DND-41 (cell line): ENCODE measurements at regions not wholly inside any gene's neighbourhood (a gene's known extent, or its start where the extent isn't known, plus 50 kb on each side); places are given as distances from the start of the nearest gene placed in this dataset.
"Not testable (repeated sequence)": the region's sequence is repeated elsewhere in the genome, so short reads cannot be mapped to it uniquely, and the experiment has no call there.

Experiments
- ATAC-seq: fragments of 200-7000 bp; cut with Tn5 transposase; 3 replicates; pipeline ENCODE4 v1.9.1; 2021; ENCODE audit warnings: low read depth; ENCODE audit not compliant: insufficient read depth
- DNase-seq: peaks from one replicate; pipeline ENCODE4 v3.0.0-alpha.2; 2020
- H2AFZ ChIP-seq: 2 replicates; pipeline ENCODE4 v1.6.0; 2012; ENCODE audit warnings: low read depth, low read length
- H3K27ac ChIP-seq: 2 replicates; pipeline ENCODE4 v1.5.1; 2012; ENCODE audit warnings: low read length, inconsistent platforms
- H3K27me3 ChIP-seq: fragments of 200-600 bp; sonication (generic); 2 replicates; pipeline ENCODE4 v1.6.0; 2012; ENCODE audit warnings: low read length, mild to moderate bottlenecking, inconsistent platforms; ENCODE audit not compliant: insufficient read depth, poor library complexity
- H3K36me3 ChIP-seq: 2 replicates; pipeline ENCODE4 v1.5.1; 2012; ENCODE audit warnings: low read length, inconsistent platforms; ENCODE audit not compliant: insufficient read depth
- H3K4me1 ChIP-seq: 2 replicates; pipeline ENCODE4 v1.5.1; 2012; ENCODE audit warnings: mild to moderate bottlenecking, low read length; ENCODE audit not compliant: insufficient read depth
- H3K4me2 ChIP-seq: 2 replicates; pipeline ENCODE4 v1.6.0; 2012; ENCODE audit warnings: mild to moderate bottlenecking, moderate library complexity, low read length, inconsistent platforms; ENCODE audit not compliant: insufficient read depth
- H3K4me3 ChIP-seq, 2 experiments: fragments of 200-600 bp in 1 of 2; shearing (Covaris generic) in 1 of 2; 2 replicates each; pipeline ENCODE4 v1.5.1; 2012 to 2016; ENCODE audit warnings: inconsistent platforms in 2 of 2, low read length in 2 of 2, mild to moderate bottlenecking in 2 of 2, low read depth in 1 of 2, moderate library complexity in 1 of 2
- H3K79me2 ChIP-seq: 2 replicates; pipeline ENCODE4 v1.6.0; 2012; ENCODE audit warnings: low read length, inconsistent platforms; ENCODE audit not compliant: insufficient read depth
- H3K9ac ChIP-seq: 2 replicates; pipeline ENCODE4 v1.6.0; 2012; ENCODE audit warnings: low read depth, mild to moderate bottlenecking, inconsistent platforms, low read length, moderate library complexity
- H3K9me3 ChIP-seq: 2 replicates; pipeline ENCODE4 v1.5.1; 2012; ENCODE audit warnings: low read length, moderate library complexity, mild to moderate bottlenecking, inconsistent platforms; ENCODE audit not compliant: insufficient read depth, severe bottlenecking
- H4K20me1 ChIP-seq: 2 replicates; pipeline ENCODE4 v1.6.0; 2012; ENCODE audit warnings: low read length; ENCODE audit not compliant: insufficient read depth
- EZH2 ChIP-seq: IDR thresholded peaks from 3 replicates; pipeline ENCODE4 v1.6.1; 2012; ENCODE audit warnings: borderline replicate concordance, low read depth, mild to moderate bottlenecking, moderate library complexity, low read length, inconsistent platforms; ENCODE audit not compliant: severe bottlenecking
- TF ChIP-seq, protein P1 (sequence below): IDR thresholded peaks from 2 replicates; pipeline ENCODE4 v1.5.1; 2012; ENCODE audit warnings: borderline replicate concordance, low read length, moderate library complexity, mild to moderate bottlenecking; ENCODE audit not compliant: poor library complexity, severe bottlenecking; ENCODE audit errors: extremely low read depth

DNA sequence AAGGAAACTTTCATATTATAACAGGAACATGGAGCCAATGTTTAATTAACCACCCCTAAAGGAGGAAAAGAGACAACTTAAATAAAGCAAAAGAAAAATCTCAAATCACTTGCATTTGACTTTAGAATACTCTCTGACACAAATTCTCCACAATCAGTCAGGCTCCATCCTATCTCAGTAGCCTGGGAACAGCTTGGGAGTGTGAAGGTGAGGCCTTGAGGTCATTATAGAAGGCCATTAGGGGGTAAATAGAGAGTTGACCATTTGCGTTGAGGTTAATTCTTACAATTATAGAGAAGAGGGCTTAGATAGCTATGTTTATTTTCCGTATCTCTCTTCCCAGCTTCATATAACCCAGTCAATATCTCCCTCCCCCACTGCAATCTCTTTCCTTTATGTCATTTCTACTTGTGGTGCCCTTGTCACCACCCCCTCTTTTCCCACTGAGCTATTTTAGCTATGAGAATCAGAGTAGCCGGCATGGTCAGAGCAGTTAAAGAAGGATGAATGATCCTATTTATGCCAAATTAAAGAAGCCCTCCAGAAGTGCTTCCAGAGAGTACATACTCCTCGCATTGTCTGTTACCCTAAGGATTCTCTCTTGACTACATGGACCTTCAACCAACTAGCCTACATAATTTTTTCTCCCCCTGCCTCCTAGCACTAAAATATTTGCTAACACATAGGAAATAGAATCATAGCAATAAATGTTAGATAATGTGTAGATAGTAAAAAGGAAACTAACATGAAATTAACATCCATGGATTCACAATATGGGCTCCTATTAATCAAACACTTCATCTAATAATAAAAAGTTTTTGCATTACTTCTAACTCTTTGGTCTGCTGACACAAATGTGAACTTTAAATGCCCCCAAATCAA, 135.2 kb upstream of the KRR1 start:
- no peak overlapping the region for H3K4me3 ChIP-seq
- H3K9ac ChIP-seq, result no peak overlapping the region
- H3K9me3 ChIP-seq, result no peaks in the 10 kb centered on the region
- H3K27ac ChIP-seq, result no peak overlapping the region
- no peaks in the 10 kb centered on the region for H3K36me3 ChIP-seq
- no peak for ATAC-seq
- H3K27me3 ChIP-seq, result no peaks in the 10 kb centered on the region
- peaks cover 17% of the 10 kb centered on the region for H3K4me1 ChIP-seq
- H3K79me2 ChIP-seq, result no peaks in the 10 kb centered on the region
- no peaks in the 10 kb centered on the region for H4K20me1 ChIP-seq
- DNase-seq, result no peak
- no peak overlapping the region for H2AFZ ChIP-seq
- no peak overlapping the region for H3K4me2 ChIP-seq
- no peak for TF ChIP-seq EZH2
- TF ChIP-seq, protein P1, sequence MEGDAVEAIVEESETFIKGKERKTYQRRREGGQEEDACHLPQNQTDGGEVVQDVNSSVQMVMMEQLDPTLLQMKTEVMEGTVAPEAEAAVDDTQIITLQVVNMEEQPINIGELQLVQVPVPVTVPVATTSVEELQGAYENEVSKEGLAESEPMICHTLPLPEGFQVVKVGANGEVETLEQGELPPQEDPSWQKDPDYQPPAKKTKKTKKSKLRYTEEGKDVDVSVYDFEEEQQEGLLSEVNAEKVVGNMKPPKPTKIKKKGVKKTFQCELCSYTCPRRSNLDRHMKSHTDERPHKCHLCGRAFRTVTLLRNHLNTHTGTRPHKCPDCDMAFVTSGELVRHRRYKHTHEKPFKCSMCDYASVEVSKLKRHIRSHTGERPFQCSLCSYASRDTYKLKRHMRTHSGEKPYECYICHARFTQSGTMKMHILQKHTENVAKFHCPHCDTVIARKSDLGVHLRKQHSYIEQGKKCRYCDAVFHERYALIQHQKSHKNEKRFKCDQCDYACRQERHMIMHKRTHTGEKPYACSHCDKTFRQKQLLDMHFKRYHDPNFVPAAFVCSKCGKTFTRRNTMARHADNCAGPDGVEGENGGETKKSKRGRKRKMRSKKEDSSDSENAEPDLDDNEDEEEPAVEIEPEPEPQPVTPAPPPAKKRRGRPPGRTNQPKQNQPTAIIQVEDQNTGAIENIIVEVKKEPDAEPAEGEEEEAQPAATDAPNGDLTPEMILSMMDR, result no peak

DNA sequence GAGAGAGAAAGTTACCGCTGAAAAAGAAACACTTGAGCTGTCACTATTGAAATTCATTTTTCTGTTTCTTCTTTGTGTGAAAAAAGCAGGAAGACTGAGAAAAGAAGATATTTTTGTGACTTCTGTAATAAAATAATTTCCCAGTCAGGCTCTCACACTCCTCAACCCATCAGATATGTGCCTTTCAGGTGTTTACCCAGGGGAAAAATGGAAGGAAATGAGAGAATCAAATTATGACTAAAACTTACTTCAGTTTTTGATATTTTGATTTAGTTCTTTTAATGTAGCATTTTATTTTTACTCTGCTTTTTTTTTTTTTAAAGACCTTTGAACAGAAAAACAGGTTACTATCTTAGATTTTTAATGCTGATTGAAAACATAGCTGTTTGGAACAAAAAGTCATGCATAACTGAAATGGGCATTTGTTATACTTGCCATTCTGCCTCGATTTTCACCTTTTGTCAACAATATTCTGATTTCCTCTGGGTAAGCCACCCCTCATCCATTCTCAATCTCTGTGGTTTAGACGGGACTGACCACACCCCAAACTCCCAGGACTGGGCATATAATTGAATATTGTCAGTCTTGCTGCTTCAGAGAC, 133.2 kb upstream of the KRR1 start:
- no peak for ATAC-seq
- no peak for DNase-seq
- Histone ChIP-seq H3K79me2 (no peaks in the 10 kb centered on the region), H4K20me1 (no peaks in the 10 kb centered on the region), H3K27me3 (no peaks in the 10 kb centered on the region), H3K4me1 (peaks cover 31% of the 10 kb centered on the region), H3K9ac (no peak overlapping the region), H3K4me3 (no peak overlapping the region), H3K36me3 (no peaks in the 10 kb centered on the region), H3K9me3 (no peaks in the 10 kb centered on the region), H3K4me2 (no peak overlapping the region), H2AFZ (0 out of 2 replicates have a peak overlapping the region, but pooled peaks have one; percentile 13), H3K27ac (no peak overlapping the region)
- TF ChIP-seq, protein P1, result no peak
- no peak for TF ChIP-seq EZH2

DNA sequence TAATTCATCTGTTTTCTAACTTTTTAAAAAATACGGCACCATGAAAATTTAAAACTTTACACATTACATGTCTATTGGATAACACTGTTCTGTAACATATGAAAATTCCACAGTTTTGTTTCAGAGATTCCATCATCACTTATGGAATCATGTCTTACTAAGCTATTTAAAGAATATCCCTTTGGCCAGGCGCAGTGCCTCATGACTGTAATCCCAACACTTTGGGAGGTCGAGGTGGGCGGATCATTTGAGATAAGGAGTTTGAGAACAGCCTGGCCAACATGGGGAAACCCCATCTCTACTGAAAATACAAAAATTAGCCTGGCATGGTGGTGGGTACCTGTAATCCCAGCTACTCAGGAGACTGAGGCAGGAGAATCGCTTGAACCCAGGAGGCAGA, 131.7 kb upstream of the KRR1 start:
- H3K27me3 ChIP-seq, H3K4me2 ChIP-seq, H3K4me3 ChIP-seq, H3K9me3 ChIP-seq, H3K36me3 ChIP-seq, H3K27ac ChIP-seq, ATAC-seq, H4K20me1 ChIP-seq, DNase-seq, H3K79me2 ChIP-seq, H3K9ac ChIP-seq, H2AFZ ChIP-seq: not testable (repeated sequence)
- H3K4me1 ChIP-seq, result peaks cover 31% of the 10 kb centered on the region

DNA sequence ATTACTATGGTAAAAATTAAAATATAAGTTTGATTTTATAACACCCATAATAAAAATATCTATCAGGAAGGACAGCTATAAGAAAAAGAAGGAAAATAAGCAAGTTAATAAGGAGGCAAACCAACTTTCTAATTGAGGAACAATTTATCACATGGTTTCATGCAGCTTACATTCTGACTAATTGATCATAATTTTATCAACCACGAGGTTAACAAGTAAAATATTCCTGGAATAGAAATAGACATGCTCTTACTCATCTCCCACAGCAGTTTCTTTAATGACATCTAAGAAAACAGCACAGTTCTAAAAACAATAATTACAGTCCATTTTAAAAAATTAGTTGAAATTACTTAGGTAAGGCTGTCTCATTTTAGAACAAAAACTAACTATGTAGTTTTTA, 130.8 kb upstream of the KRR1 start:
- no peak for DNase-seq
- Histone ChIP-seq H2AFZ (no peak overlapping the region), H4K20me1 (no peaks in the 10 kb centered on the region), H3K27me3 (no peaks in the 10 kb centered on the region), H3K79me2 (no peaks in the 10 kb centered on the region), H3K9ac (no peak overlapping the region), H3K27ac (no peak overlapping the region), H3K4me2 (no peak overlapping the region), H3K36me3 (no peaks in the 10 kb centered on the region), H3K4me3 (no peak overlapping the region), H3K4me1 (peaks cover 31% of the 10 kb centered on the region), H3K9me3 (no peaks in the 10 kb centered on the region)
- no peak for ATAC-seq
- TF ChIP-seq EZH2, result no peak
- TF ChIP-seq, protein P1, result no peak
